H1 (cell line): ENCODE measurements at regions not wholly inside any gene's neighbourhood (a gene's known extent, or its start where the extent isn't known, plus 50 kb on each side); places are given as distances from the start of the nearest gene placed in this dataset.

ENCODE experiments used
- CTCF ChIA-PET: fragments of 300-600 bp; sonication (Branson Sonifier 250); formaldehyde crosslinking; loops from one replicate; lab custom pipeline; 2021; ENCODE audit not compliant: partially characterized antibody; lab: Charles Lee
- POLR2A ChIA-PET: fragments of 300-600 bp; sonication (Branson Sonifier 250); formaldehyde crosslinking; loops from one replicate; lab custom pipeline; 2021; ENCODE audit warnings: inconsistent platforms; ENCODE audit not compliant: partially characterized antibody; lab: Charles Lee
- DNase-seq, 2 experiments: peaks; one replicate each; pipeline versions ENCODE4 v3.0.0 to v3.0.0-alpha.2; 2010 to 2022; ENCODE audit warnings: low spot score in 2 of 2, low read depth in 1 of 2, mixed read lengths in 1 of 2
- FAIRE-seq: peaks from 2 replicates; lab custom pipeline; 2011; peaks lifted over from hg19 to GRCh38; lab: Jason Lieb, UNC
- H2AFZ ChIP-seq: 2 replicates; pipeline ENCODE4 v1.8.1; 2012; ENCODE audit warnings: low read length, inconsistent platforms
- H2AK5ac ChIP-seq: 2 replicates; pipeline ENCODE4 v1.6.1; 2013; ENCODE audit warnings: low read depth, low read length
- H2BK120ac ChIP-seq: replicated peaks from 2 replicates; pipeline ENCODE3; 2013; ENCODE audit warnings: low read depth, low read length, inconsistent platforms
- H2BK12ac ChIP-seq: 2 replicates; pipeline ENCODE4 v1.6.1; 2013; ENCODE audit warnings: low read depth, low read length
- H2BK15ac ChIP-seq: 2 replicates; pipeline ENCODE4 v1.6.1; 2013; ENCODE audit warnings: low read length
- H2BK20ac ChIP-seq: 2 replicates; pipeline ENCODE4 v1.6.1; 2013; ENCODE audit warnings: low read length
- H2BK5ac ChIP-seq: 2 replicates; pipeline ENCODE4 v1.6.1; 2013; ENCODE audit warnings: low read depth, low read length
- H3K14ac ChIP-seq: 2 replicates; pipeline ENCODE4 v1.6.1; 2013; ENCODE audit warnings: inconsistent platforms; ENCODE audit not compliant: insufficient read length
- H3K18ac ChIP-seq: 2 replicates; pipeline ENCODE4 v1.6.1; 2013; ENCODE audit warnings: low read length; ENCODE audit errors: extremely low read depth
- H3K23ac ChIP-seq: 2 replicates; pipeline ENCODE4 v1.6.1; 2013; ENCODE audit warnings: inconsistent platforms; ENCODE audit not compliant: insufficient read length
- H3K23me2 ChIP-seq: 2 replicates; pipeline ENCODE4 v1.6.1; 2013; ENCODE audit warnings: low read depth, low read length
- H3K27ac ChIP-seq: 2 replicates; pipeline ENCODE4 v1.6.1; 2011; ENCODE audit warnings: low read depth, low read length, inconsistent platforms
- H3K27me3 ChIP-seq, 4 experiments: replicated peaks in 1 of 4; 1 replicate in 1 of 4; 2 replicates in 3 of 4; pipeline versions ENCODE4 v1.6.1 to v1.8.1; 2011 to 2013; ENCODE audit warnings: low read length in 3 of 4, mild to moderate bottlenecking in 3 of 4, inconsistent platforms in 2 of 4, mixed read lengths in 2 of 4, moderate library complexity in 1 of 4; ENCODE audit not compliant: control insufficient read depth in 3 of 4, insufficient read depth in 3 of 4; ENCODE audit errors: extremely low read depth in 1 of 4
- H3K36me3 ChIP-seq, 4 experiments: 2 replicates each; pipeline versions ENCODE4 v1.6.1 to v1.8.1; 2011 to 2013; ENCODE audit warnings: mild to moderate bottlenecking in 4 of 4, low read length in 3 of 4, moderate library complexity in 2 of 4, control low read depth in 1 of 4, inconsistent platforms in 1 of 4; ENCODE audit not compliant: insufficient read depth in 4 of 4, control insufficient read depth in 2 of 4
- H3K4ac ChIP-seq: replicated peaks from 2 replicates; pipeline ENCODE3; 2013; ENCODE audit warnings: low read length, low read depth, mixed read lengths, inconsistent platforms; ENCODE audit not compliant: insufficient read length
- H3K4me1 ChIP-seq, 4 experiments: replicated peaks in 1 of 4; 1 replicate in 1 of 4; 2 replicates in 3 of 4; pipeline versions ENCODE4 v1.6.1 to v1.8.1; 2011 to 2013; ENCODE audit warnings: low read length in 3 of 4, inconsistent platforms in 2 of 4, mixed read lengths in 1 of 4; ENCODE audit not compliant: insufficient read depth in 4 of 4, control insufficient read depth in 3 of 4
- H3K4me2 ChIP-seq, 2 experiments: 2 replicates each; pipeline versions ENCODE4 v1.6.1 to v1.8.1; 2011 to 2013; ENCODE audit warnings: low read depth in 2 of 2, low read length in 2 of 2, control low read depth in 1 of 2, inconsistent platforms in 1 of 2, mild to moderate bottlenecking in 1 of 2; ENCODE audit not compliant: insufficient read depth in 1 of 2
- H3K4me3 ChIP-seq, 4 experiments: fragments of 200-600, 300-600 bp in 1 of 4; sonication (generic), shearing (Covaris generic), sonication (Bioruptor Twin) in 1 of 4; 2 replicates each; pipeline versions ENCODE4 v1.5.1 to v1.8.1; 2011 to 2016; ENCODE audit warnings: low read length in 4 of 4, low read depth in 3 of 4, control low read depth in 2 of 4, inconsistent platforms in 2 of 4, mild to moderate bottlenecking in 2 of 4, mixed read lengths in 1 of 4, moderate library complexity in 1 of 4; ENCODE audit not compliant: insufficient read depth in 2 of 4; ENCODE audit errors: extremely low read depth in 1 of 4
- H3K56ac ChIP-seq: replicated peaks from 2 replicates; pipeline ENCODE3; 2013; ENCODE audit warnings: low read depth, mild to moderate bottlenecking, mixed read lengths, low read length, inconsistent platforms; ENCODE audit not compliant: insufficient read length
- H3K79me1 ChIP-seq: 2 replicates; pipeline ENCODE4 v1.6.1; 2013; ENCODE audit warnings: low read depth, low read length, control low read depth
- H3K79me2 ChIP-seq, 2 experiments: 2 replicates each; pipeline versions ENCODE4 v1.6.1 to v1.8.1; 2012 to 2013; ENCODE audit warnings: low read length in 2 of 2, mild to moderate bottlenecking in 2 of 2, inconsistent platforms in 1 of 2; ENCODE audit not compliant: insufficient read depth in 2 of 2, control insufficient read depth in 1 of 2
- H3K9ac ChIP-seq, 4 experiments: replicated peaks in 1 of 4; 1 replicate in 1 of 4; 2 replicates in 3 of 4; pipeline versions ENCODE4 v1.6.1 to v1.8.1; 2011 to 2013; ENCODE audit warnings: low read depth in 3 of 4, low read length in 3 of 4, control low read depth in 2 of 4, mild to moderate bottlenecking in 2 of 4, moderate library complexity in 2 of 4, inconsistent platforms in 1 of 4; ENCODE audit errors: extremely low read depth in 1 of 4
- H3K9me3 ChIP-seq, 2 experiments: 2 replicates each; pipeline versions ENCODE4 v1.6.1 to v1.8.1; 2012 to 2013; ENCODE audit warnings: mild to moderate bottlenecking in 2 of 2, moderate library complexity in 2 of 2, control low read depth in 1 of 2, inconsistent platforms in 1 of 2, low read depth in 1 of 2, low read length in 1 of 2, mixed read lengths in 1 of 2; ENCODE audit not compliant: insufficient read depth in 2 of 2
- H4K20me1 ChIP-seq, 2 experiments: replicated peaks in 1 of 2; 2 replicates each; pipeline versions ENCODE3 to v1.8.1; 2011 to 2013; ENCODE audit warnings: inconsistent platforms in 2 of 2, low read length in 2 of 2, mild to moderate bottlenecking in 1 of 2; ENCODE audit not compliant: insufficient read depth in 2 of 2, control insufficient read depth in 1 of 2
- H4K5ac ChIP-seq: 2 replicates; pipeline ENCODE4 v1.6.1; 2013; ENCODE audit warnings: low read length, low read depth, mixed read lengths, inconsistent platforms; ENCODE audit not compliant: insufficient read length
- H4K8ac ChIP-seq: 2 replicates; pipeline ENCODE4 v1.8.0; 2013; ENCODE audit warnings: mild to moderate bottlenecking, moderate library complexity, low read length, inconsistent platforms; ENCODE audit not compliant: insufficient read depth; ENCODE audit errors: extremely low read depth
- H4K91ac ChIP-seq: replicated peaks from 2 replicates; pipeline ENCODE3; 2013; ENCODE audit warnings: low read length, mixed read lengths, inconsistent platforms; ENCODE audit not compliant: insufficient read length
- GABPA ChIP-seq: IDR thresholded peaks from 2 replicates; pipeline ENCODE4 v1.6.1; 2011; ENCODE audit warnings: mild to moderate bottlenecking, low read length, moderate library complexity, borderline replicate concordance; ENCODE audit not compliant: insufficient read depth
- HDAC6 ChIP-seq: IDR thresholded peaks from one replicate; pipeline ENCODE4 v1.7.1; 2012; ENCODE audit warnings: low read depth, mild to moderate bottlenecking, inconsistent platforms, low read length, moderate library complexity
- NANOG ChIP-seq: IDR thresholded peaks from 2 replicates; pipeline ENCODE4 v1.6.1; 2011; ENCODE audit warnings: low read length, low read depth, mild to moderate bottlenecking, inconsistent platforms; ENCODE audit not compliant: insufficient read depth, poor library complexity, severe bottlenecking
- WGBS, 2 experiments: shearing (Covaris generic) in 1 of 2; methylation state at CpG; one replicate each; pipeline versions ENCODE4 v1.1.6 to v1.1.7; 2013 to 2015; ENCODE audit warnings: low lambda C conversion rate in 2 of 2, mixed read lengths in 2 of 2, inconsistent platforms in 1 of 2, low coverage in 1 of 2, missing lambda C conversion rate in 1 of 2; ENCODE audit not compliant: insufficient replicate concordance in 2 of 2, insufficient coverage in 1 of 2, insufficient read length in 1 of 2; ENCODE audit errors: extremely low coverage in 1 of 2, missing lambda C conversion rate in 1 of 2; 5-methylcytosine and 5-hydroxymethylcytosine counted together
- TF ChIP-seq, protein P1 (sequence below): IDR thresholded peaks from 2 replicates; pipeline ENCODE4 v1.6.1; 2012; ENCODE audit warnings: inconsistent platforms

GRCh38 chr2:126038861-126039260 is 617.1 kb upstream of the GYPC start:
- FAIRE-seq: no peak
- TF ChIP-seq, protein P1, sequence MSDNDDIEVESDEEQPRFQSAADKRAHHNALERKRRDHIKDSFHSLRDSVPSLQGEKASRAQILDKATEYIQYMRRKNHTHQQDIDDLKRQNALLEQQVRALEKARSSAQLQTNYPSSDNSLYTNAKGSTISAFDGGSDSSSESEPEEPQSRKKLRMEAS: no peak
- TF ChIP-seq GABPA (no peak), NANOG (no peak), HDAC6 (no peak)

More at GRCh38 chr2:126038861-126039260, 617.1 kb upstream of the GYPC start:
- ChIA-PET POLR2A (no interaction called here), CTCF (interaction anchor here (0.6 kb wide), 1 partner anchor 165 kb away, joined by 3 read pairs; no protein-coding TSS in a partner anchor)
- H3K14ac ChIP-seq: no peak overlapping the region
- H3K79me1 ChIP-seq: no peaks in the 10 kb centered on the region
- H4K5ac ChIP-seq: no peak overlapping the region
- H3K23me2 ChIP-seq: no peaks in the 10 kb centered on the region
- H3K27ac ChIP-seq: no peak overlapping the region
- H3K4me1 ChIP-seq: no peaks in the 10 kb centered on the region
- 96% methylated on average over 2 of the region's 2 CpGs; no CpG with 5 or more reads in 1 of the 2 experiments for WGBS, 2 experiments
- no peaks in the 10 kb centered on the region for H3K36me3 ChIP-seq
- no peaks in the 10 kb centered on the region for H4K20me1 ChIP-seq
- H3K79me2 ChIP-seq: no peaks in the 10 kb centered on the region
- no peak overlapping the region for H2AFZ ChIP-seq
- no peaks in the 10 kb centered on the region for H3K9me3 ChIP-seq
- DNase-seq: no peak
- no peak overlapping the region for H2BK5ac ChIP-seq
- H2BK15ac ChIP-seq: no peak overlapping the region
- H3K4me2 ChIP-seq: no peak overlapping the region
- no peak overlapping the region for H2AK5ac ChIP-seq
- H3K18ac ChIP-seq: no peak overlapping the region
- H2BK12ac ChIP-seq: no peak overlapping the region
- H3K27me3 ChIP-seq: no peaks in the 10 kb centered on the region
- no peak overlapping the region for H3K23ac ChIP-seq
- no peak overlapping the region for H2BK20ac ChIP-seq
- no peak overlapping the region for H3K9ac ChIP-seq
- H4K8ac ChIP-seq: no peak overlapping the region
- no peak overlapping the region for H4K91ac ChIP-seq
- H3K4me3 ChIP-seq: no peak overlapping the region
- H3K4ac ChIP-seq: no peak overlapping the region
- H2BK120ac ChIP-seq: no peak overlapping the region
- no peak overlapping the region for H3K56ac ChIP-seq
